ENCODE measurements at regions not wholly inside any gene's neighbourhood (a gene's known extent, or its start where the extent isn't known, plus 50 kb on each side); places are given as distances from the start of the nearest gene placed in this dataset.

- H3T11ph ChIP-seq (ENCODE audit: low read length), result no peak overlapping the region
- H3K4me1 Mint-ChIP-seq, result peaks cover 12 to 14% of the 10 kb centered on the region in 2 experiments
- no peaks in the 10 kb centered on the region for H3K79me2 ChIP-seq (ENCODE audit: insufficient read depth, low read length)
- no peak overlapping the region for H4K5ac ChIP-seq (ENCODE audit: insufficient read length, low read depth, low read length)
- no peak overlapping the region for H2BK5ac ChIP-seq (ENCODE audit: insufficient read length, low read length)
- H3K27ac ChIP-seq (ENCODE audit: insufficient read length, low read depth, low read length), result no peak overlapping the region
- H3K56ac ChIP-seq (ENCODE audit: insufficient read length, low read depth, low read length), result no peak overlapping the region
- no peak for TF ChIP-seq CTCF (conservative IDR thresholded peaks at IDR 0.05)
- no peak overlapping the region for H3K14ac ChIP-seq (ENCODE audit: insufficient read depth, low read length)
- no peak overlapping the region for H3K4me3 Mint-ChIP-seq
- peak overlapping the region in 1 of 3 experiments; percentile 45; a peak in 1 of 7 replicates for H3K27ac Mint-ChIP-seq
- peaks cover 6 to 8% of the 10 kb centered on the region in 2 experiments; a peak in 4 of 5 replicates for H3K9me3 Mint-ChIP-seq
- H2AK5ac ChIP-seq (ENCODE audit: insufficient read length, low read length), result no peak overlapping the region
- no peak overlapping the region for H3K9ac ChIP-seq (ENCODE audit: extremely low read depth, insufficient read length, low read length)
- H3K23ac ChIP-seq (ENCODE audit: insufficient read length, low read depth, low read length), result no peak overlapping the region
- no peak overlapping the region for H2AFZ ChIP-seq (ENCODE audit: low read length)
- H4K91ac ChIP-seq (ENCODE audit: insufficient read length, low read depth, low read length), result no peak overlapping the region
- H3K9me3 ChIP-seq (ENCODE audit: control insufficient read depth, low read depth, low read length), result no peaks in the 10 kb centered on the region
- H3K18ac ChIP-seq (ENCODE audit: insufficient read length, low read depth, low read length), result no peak overlapping the region
- no peak overlapping the region for H4K8ac ChIP-seq (replicated peaks; ENCODE audit: insufficient read length, low read depth, low read length)
- no peak for DNase-seq
- no peak overlapping the region for H2BK120ac ChIP-seq (ENCODE audit: low read depth, low read length, poor library complexity, severe bottlenecking)
- H3K4ac ChIP-seq (ENCODE audit: low read depth, low read length), result no peak overlapping the region
- no peaks in the 10 kb centered on the region for H3K23me2 ChIP-seq (ENCODE audit: insufficient read length, low read depth, low read length, poor library complexity, severe bottlenecking)
- no peak overlapping the region for H2BK20ac ChIP-seq (ENCODE audit: low read depth, low read length, poor library complexity, severe bottlenecking)
- H3K4me1 ChIP-seq (ENCODE audit: insufficient read depth, low read length), result peaks cover 5% of the 10 kb centered on the region; the same call in 1 of the 2 replicates
- H2BK12ac ChIP-seq (ENCODE audit: insufficient read length, low read depth, low read length), result no peak overlapping the region
- no peak overlapping the region for H3K4me2 ChIP-seq (ENCODE audit: insufficient read depth, insufficient read length, low read length)
- no peak overlapping the region for H2BK15ac ChIP-seq (ENCODE audit: low read depth, low read length)
- no peaks in the 10 kb centered on the region for H4K20me1 ChIP-seq (ENCODE audit: control insufficient read depth, insufficient read depth, insufficient read length)
- no peaks in the 10 kb centered on the region for H3K79me1 ChIP-seq (ENCODE audit: insufficient read depth, low read depth, low read length, poor library complexity, severe bottlenecking)
- no peaks in the 10 kb centered on the region for H3K27me3 ChIP-seq (ENCODE audit: insufficient read depth, low read length)
- WGBS (ENCODE audit: extremely low coverage, insufficient read length, low lambda C conversion rate), result no CpG with 5 or more reads among the region's 3 CpGs
- peaks cover 0 to 7% (median 0%) of the 10 kb centered on the region in 3 experiments; a peak in 3 of 7 replicates for H3K36me3 Mint-ChIP-seq (ENCODE audit: insufficient read depth in 1 of 3, low read depth in 3 of 3)
- H3K27me3 Mint-ChIP-seq (ENCODE audit: low read depth), result no peaks in the 10 kb centered on the region
Observed at GRCh38 chr6:90695316-90695715, 108.4 kb upstream of the MAP3K7 start.

Data from H9 (cell line).